Fibroblast of peridontal ligament (primary cell): ENCODE measurements at regions not wholly inside any gene's neighbourhood (a gene's known extent, or its start where the extent isn't known, plus 50 kb on each side); places are given as distances from the start of the nearest gene placed in this dataset.
"Not testable (repeated sequence)": the region's sequence is repeated elsewhere in the genome, so short reads cannot be mapped to it uniquely, and the experiment has no call there.

ENCODE experiments used
- DNase-seq: peaks from one replicate; pipeline ENCODE4 v3.0.0-alpha.2; 2010; ENCODE audit errors: extremely low read depth

GRCh38 chr3:164465172-164465571, 613.1 kb downstream of the SI start:
- DNase-seq: peak; percentile 64

- DNase-seq: no peak
Measured at GRCh38 chr3:164460851-164461250, 617.4 kb downstream of the SI start.

GRCh38 chr3:164459521-164460151, 618.7 kb downstream of the SI start:
- DNase-seq: no peak

GRCh38 chr3:164458986-164459385, 619.3 kb downstream of the SI start:
- DNase-seq: peak; percentile 46

DNA sequence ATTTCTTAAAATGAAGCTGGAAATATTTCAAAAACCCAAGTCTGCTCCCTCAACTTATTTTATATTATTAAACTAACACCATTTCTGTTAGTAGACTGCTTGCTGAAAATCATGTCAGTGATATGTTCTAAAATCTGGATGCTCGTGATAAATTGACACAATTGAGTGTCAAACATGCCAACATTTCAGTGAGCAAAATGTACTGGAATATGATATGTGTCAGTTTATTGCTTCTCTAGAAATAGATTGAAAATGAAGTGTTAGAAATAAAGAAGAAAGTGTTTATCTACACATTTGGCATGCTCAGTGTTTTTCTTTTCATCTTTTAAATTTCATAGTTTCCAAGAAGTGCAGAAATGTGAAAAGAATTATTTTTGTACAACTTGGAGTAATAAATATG, 624.6 kb downstream of the SI start:
- DNase-seq: no peak

DNA sequence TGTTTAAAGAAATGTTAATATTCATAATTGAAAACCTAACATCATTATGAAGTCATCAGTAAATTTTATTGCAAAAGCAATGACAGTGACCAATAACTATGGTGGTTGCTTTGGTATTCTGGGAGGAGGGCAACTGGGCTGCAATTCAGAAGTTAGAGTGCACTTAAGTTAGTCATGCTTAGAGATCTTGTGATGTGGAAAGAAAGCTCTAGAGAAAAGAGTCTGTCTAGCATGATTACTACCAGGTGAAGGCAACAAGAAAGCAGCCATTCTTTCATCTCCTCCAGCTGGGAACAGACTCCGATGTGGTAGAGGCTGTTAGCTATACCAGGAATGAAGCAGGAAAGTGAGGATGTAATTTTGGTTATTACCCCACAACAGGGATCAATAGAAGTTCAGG, 625.6 kb downstream of the SI start:
- DNase-seq: peak; percentile 15

- DNase-seq: no peak
Measured at GRCh38 chr3:164451072-164451910, 627.0 kb downstream of the SI start.

- no peak for DNase-seq
Measured at GRCh38 chr3:164450276-164450905, 627.9 kb downstream of the SI start.

GRCh38 chr3:164419220-164419619, 659.1 kb downstream of the SI start:
- no peak for DNase-seq

DNA sequence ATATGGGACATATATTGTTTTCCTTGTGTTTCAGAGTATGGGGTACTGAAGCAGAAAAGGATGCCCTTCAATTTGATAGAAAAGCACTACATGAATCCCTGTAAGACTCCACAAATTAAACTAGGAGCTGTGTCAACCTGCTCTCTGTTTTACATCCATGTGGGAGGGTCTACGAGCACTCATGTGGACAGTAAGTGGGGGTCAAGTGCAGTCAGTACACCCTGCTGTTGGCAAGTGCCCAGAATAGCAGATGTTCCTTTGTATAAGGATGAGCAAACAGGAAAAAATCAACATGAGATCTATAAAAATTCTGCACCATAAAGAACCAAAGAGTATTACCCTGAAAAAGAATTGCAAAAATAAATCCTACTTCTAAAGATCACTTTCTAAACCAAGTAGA, 659.9 kb downstream of the SI start:
- no peak for DNase-seq

DNA sequence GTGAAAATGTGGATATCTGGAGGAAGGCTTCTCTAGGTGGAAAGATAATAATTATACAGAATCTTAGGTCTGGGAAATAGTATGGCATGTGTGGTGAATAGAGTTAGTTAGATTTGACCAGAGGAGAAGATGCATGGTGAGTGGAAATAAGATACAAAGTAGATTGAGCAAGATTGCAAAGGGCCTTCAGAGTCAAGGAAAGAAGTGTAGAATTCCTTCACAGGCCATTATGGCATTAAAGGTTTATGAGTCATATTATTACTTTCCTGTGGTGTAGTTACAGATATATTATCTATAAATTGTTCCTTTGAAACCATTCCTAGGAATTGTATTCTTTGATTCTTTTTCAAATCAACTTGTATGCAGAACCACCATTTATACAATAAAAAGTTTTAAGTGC, 660.3 kb downstream of the SI start:
- no peak for DNase-seq

DNA sequence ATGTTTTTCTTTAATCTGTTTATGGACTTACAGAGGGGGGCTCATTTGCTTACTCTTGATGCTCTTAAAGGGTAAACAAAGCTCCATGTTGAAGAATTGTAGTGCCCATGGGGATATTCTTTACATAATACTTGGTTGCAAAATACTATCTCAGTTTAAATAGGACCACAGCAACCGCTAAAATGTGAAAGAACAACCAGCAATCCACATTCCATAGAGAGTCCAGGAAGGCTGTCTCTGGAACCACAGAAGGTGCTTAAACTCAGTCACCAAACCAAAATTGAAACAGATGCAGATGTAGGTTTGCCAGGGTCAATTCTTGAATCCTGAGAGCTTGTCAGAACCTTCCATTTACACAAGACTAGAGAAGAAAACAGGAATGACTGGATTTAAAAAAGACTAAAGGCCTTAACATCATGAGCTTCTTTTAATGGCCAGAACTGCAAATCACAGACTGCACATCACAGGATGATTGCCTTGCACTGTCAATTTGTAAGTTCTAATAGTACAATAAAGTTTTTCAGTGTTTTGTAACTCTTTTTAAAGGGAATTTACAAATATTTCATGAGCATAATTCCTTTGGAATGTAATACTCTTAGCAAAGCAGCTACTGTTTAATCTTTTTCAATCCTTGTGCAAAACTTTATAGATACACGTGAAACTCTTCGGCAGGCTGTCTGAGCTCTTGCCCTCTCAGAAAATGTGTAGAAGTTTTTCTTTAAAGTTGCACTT, 661.6 kb downstream of the SI start:
- DNase-seq: no peak

DNA sequence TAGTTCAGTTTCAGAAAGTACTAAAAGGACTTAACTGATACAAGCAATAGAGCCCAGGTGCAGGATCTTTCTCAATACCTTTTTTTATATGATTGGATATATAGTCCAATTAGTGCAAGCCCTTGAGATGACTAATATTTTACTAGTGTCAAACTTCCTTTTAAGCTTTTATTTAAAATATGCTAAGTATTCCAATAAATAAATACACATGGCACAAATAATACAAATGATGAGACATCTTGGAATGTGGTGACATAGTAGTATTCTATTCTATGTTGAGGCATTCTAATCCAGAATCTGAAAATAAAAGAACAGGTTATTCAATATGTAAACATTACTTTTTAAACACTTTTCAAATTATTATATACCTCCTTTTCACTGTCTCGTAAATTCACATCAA, 670.0 kb downstream of the SI start:
- no peak for DNase-seq

GRCh38 chr3:164407111-164407510, 671.2 kb downstream of the SI start:
- DNase-seq: no peak

DNA sequence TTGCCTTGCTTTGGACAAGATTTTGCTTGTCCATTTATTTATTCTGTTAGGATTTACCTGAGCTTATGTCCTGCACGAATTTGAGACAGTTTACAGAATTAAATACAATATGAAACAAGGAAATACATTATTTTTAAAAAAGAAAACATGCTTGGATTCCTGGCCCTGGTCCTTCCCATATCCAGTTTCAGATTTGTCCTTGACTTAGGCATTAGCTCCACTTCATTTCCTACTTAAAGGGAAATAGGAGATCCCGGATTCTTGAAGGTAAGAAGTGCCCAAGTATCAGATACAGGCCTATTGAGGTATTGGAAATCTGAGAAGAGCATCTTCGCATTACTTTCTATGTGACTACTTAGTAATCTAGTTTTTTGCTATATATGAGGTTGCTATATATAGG, 672.0 kb downstream of the SI start:
- no peak for DNase-seq

DNA sequence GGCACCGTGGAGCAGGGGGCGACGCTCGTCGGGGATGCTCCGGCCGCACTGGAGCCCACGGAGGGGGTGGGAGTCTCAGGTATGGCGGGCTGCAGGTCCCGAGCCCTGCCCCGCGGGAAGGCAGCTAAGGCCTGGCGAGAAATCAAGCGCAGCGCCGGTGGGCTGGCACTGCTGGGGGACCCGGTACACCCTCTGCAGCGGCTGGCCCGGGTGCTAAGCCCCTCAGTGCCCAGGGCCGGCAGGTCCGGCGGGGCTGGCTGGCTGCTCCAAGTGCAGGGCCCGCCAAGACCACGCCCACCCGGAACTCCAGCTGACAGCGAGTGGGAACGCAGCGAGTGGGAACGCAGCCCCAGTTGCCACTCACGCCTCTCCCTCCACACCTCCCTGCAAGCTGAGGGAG, 676.4 kb downstream of the SI start:
- no peak for DNase-seq

DNA sequence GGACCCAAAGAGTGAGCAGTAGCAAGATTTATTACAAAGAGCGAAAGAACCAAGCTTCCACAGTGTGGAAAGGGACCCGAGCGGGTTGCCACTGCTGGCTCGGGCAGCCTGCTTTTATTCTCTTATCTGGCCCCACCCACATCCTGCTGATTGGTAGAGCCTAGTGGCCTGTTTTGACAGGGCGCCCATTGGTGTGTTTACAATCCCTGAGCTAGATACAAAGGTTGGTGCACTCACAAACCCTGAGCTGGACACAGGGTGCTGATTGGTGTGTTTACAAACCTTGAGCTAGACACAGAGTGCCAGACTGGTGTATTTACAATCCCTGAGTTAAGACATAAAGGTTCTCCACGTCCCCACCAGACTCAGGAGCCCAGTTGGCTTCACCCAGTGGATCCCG, 676.9 kb downstream of the SI start:
- DNase-seq: not testable (repeated sequence)

DNA sequence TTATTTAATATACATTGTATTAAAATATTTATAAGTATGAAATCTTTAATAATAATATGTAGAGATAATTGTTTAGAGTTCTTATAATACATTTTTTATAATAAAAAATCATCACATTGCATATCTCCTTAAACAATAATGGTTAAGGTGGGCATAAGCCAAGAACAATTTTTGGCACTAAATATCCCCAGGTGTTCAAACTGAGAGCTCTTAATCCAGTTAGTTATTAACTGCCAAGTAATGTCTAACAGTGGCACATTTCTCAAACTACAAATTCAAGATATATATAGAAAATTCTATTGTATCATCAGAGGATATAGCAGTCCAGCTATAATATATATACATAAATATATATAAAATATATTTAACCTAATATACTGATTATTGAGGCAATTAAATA, 680.8 kb downstream of the SI start:
- DNase-seq: no peak

GRCh38 chr3:164393171-164393570, 685.1 kb downstream of the SI start:
- DNase-seq: no peak

GRCh38 chr3:164390046-164390445, 688.2 kb downstream of the SI start:
- no peak for DNase-seq

DNA sequence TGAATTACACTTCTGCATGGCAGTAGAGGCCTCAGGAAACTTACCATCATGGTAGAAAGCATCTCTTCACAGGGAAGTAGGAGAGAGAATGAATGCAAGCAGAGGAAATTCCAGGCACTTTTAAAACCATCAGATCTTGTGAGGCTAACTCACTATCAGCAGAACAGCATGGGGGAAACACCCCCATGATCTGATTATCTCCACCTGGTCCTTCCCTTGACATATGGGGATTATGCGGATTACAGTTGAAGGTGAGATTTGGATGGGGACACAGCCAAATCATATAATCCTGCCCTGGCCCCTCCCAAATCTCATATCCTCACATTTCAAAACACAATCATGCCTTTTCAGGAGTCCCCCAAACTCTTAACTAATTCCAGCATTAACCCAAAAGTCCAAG, 691.1 kb downstream of the SI start:
- no peak for DNase-seq

GRCh38 chr3:164380156-164380555, 698.1 kb downstream of the SI start:
- DNase-seq: no peak
